Cardiac muscle cell (in vitro differentiated cells and primary cell): ENCODE measurements at regions not wholly inside any gene's neighbourhood (a gene's known extent, or its start where the extent isn't known, plus 50 kb on each side); places are given as distances from the start of the nearest gene placed in this dataset.

Source experiments
- DNase-seq, 2 donors: peaks; one replicate each; pipeline versions ENCODE4 v3.0.0 to v3.0.0-alpha.2; 2010 to 2017; ENCODE audit warnings: low read depth in 1 of 2, low spot score in 1 of 2
- H3K27ac ChIP-seq: fragments of 200-600 bp; sonication (generic); 2 replicates; pipeline ENCODE4 v1.5.1; 2016
- H3K27me3 ChIP-seq: fragments of 200-600 bp; sonication (generic); 2 replicates; pipeline ENCODE4 v1.6.0; 2016; ENCODE audit warnings: control low read depth
- H3K36me3 ChIP-seq: fragments of 200-600 bp; sonication (generic); 2 replicates; pipeline ENCODE4 v1.5.1; 2016; ENCODE audit warnings: control low read depth
- H3K4me1 ChIP-seq: fragments of 200-600 bp; sonication (generic); 2 replicates; pipeline ENCODE4 v1.8.1; 2017; ENCODE audit warnings: low read depth, mild to moderate bottlenecking, mixed run types
- H3K4me3 ChIP-seq: fragments of 200-600 bp; sonication (generic); 2 replicates; pipeline ENCODE4 v1.5.1; 2016; ENCODE audit warnings: mild to moderate bottlenecking
- H3K9me3 ChIP-seq: fragments of 200-600 bp; sonication (generic); 2 replicates; pipeline ENCODE4 v1.5.1; 2017; ENCODE audit warnings: low read depth, mild to moderate bottlenecking, control low read depth
- TF ChIP-seq, protein P1 (sequence below): IDR thresholded peaks from 2 replicates; pipeline ENCODE4 v1.5.1; 2012; ENCODE audit warnings: low read depth, mild to moderate bottlenecking, low read length

DNA sequence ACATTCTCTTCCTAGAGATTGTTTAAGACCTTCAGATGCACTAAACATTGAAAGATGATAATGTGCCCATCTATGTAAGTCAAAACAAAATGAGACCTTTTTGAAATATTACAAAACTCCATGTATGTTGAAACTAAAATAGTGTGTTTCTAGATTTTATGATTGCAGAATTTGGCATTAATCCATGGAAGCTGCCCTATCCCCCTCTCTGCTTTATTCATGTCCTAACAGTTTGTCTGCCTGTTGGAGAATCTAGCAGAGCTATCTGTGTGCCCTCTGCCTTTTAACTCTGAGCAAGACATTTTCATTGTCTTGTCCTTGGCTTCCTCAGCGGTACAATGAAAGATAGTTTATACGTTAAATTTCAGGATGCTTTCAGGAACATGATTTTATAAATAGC lies 105.5 kb downstream of the FAT3 start:
- Histone ChIP-seq H3K27ac (no peak overlapping the region), H3K4me1 (peaks cover 25% of the 10 kb centered on the region), H3K4me3 (no peak overlapping the region), H3K9me3 (no peaks in the 10 kb centered on the region), H3K27me3 (no peaks in the 10 kb centered on the region), H3K36me3 (no peaks in the 10 kb centered on the region)
- DNase-seq, result no peak
- TF ChIP-seq, protein P1, sequence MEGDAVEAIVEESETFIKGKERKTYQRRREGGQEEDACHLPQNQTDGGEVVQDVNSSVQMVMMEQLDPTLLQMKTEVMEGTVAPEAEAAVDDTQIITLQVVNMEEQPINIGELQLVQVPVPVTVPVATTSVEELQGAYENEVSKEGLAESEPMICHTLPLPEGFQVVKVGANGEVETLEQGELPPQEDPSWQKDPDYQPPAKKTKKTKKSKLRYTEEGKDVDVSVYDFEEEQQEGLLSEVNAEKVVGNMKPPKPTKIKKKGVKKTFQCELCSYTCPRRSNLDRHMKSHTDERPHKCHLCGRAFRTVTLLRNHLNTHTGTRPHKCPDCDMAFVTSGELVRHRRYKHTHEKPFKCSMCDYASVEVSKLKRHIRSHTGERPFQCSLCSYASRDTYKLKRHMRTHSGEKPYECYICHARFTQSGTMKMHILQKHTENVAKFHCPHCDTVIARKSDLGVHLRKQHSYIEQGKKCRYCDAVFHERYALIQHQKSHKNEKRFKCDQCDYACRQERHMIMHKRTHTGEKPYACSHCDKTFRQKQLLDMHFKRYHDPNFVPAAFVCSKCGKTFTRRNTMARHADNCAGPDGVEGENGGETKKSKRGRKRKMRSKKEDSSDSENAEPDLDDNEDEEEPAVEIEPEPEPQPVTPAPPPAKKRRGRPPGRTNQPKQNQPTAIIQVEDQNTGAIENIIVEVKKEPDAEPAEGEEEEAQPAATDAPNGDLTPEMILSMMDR, result no peak

GRCh38 chr11:92332986-92333385 lies 108.4 kb downstream of the FAT3 start:
- H3K36me3 ChIP-seq, result no peaks in the 10 kb centered on the region
- no peak overlapping the region for H3K27ac ChIP-seq
- H3K4me3 ChIP-seq, result no peak overlapping the region
- TF ChIP-seq, protein P1, result no peak
- DNase-seq, result no peak
- peaks cover 25% of the 10 kb centered on the region for H3K4me1 ChIP-seq
- H3K9me3 ChIP-seq, result no peaks in the 10 kb centered on the region
- H3K27me3 ChIP-seq, result no peaks in the 10 kb centered on the region

GRCh38 chr11:92340839-92341238 lies 116.2 kb downstream of the FAT3 start:
- H3K9me3 ChIP-seq, result no peaks in the 10 kb centered on the region
- H3K27ac ChIP-seq, result no peak overlapping the region
- H3K27me3 ChIP-seq, result no peaks in the 10 kb centered on the region
- TF ChIP-seq, protein P1, result peak; percentile 27
- peak in 1 of 2 donors; percentile 6 for DNase-seq
- no peaks in the 10 kb centered on the region for H3K4me1 ChIP-seq
- H3K36me3 ChIP-seq, result no peaks in the 10 kb centered on the region
- no peak overlapping the region for H3K4me3 ChIP-seq

DNA sequence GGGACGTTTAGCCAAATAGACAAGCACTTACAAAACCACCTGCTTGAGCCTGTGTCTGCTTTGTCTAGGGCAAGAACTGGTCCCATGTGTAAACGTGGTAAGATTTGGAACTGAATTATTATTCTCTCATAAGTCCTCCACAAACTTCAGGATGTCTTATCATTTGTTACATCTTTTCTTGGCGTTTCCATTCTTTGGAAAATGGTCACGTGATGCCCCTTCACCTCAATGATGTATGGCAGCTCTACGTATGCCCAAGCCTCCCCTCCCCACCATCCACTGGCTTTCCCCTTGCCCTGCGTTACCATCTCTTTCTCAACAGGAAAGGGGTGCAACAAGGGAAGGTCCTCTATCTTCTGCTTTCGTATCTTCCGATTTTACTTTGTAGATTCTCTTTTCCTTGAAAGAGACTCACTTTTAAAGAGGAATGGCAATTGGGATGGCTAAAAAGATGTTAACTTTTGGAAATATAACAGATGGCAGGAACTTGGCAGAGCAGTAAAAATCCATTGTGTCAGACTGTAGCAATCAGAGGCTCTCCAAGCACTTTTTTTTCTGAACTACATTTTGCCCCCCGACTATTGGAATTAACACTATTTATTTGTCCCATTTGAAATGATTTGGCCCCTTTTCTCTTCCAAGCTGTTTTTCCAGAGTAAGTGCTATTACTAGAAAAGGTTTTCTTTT lies 117.6 kb downstream of the FAT3 start:
- Histone ChIP-seq H3K4me1 (no peaks in the 10 kb centered on the region), H3K36me3 (no peaks in the 10 kb centered on the region), H3K27ac (no peak overlapping the region), H3K4me3 (no peak overlapping the region), H3K27me3 (no peaks in the 10 kb centered on the region), H3K9me3 (no peaks in the 10 kb centered on the region)
- TF ChIP-seq, protein P1, result no peak
- no peak for DNase-seq

DNA sequence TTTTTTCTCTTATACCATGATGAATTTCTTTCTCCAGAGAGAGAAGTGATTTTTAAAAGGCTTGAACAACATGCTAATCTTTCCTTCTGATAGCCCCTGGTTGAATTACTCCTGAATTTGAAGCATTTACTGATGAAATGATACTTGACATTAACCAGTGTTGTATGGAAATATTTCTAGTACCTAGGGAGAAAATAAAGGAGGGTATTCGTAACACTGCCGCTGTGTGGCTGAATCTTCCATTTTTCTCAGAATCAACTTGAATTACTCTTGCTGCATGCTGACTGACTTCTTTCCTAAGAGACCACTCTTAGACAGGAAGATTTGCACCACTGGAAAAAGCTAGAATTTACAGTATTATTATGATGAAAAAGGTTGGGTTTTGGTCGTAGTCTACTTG lies 118.3 kb downstream of the FAT3 start:
- Histone ChIP-seq H3K36me3 (no peaks in the 10 kb centered on the region), H3K27me3 (no peaks in the 10 kb centered on the region), H3K9me3 (no peaks in the 10 kb centered on the region), H3K4me1 (no peaks in the 10 kb centered on the region), H3K27ac (no peak overlapping the region), H3K4me3 (no peak overlapping the region)
- peak; percentile 6 to 7 for DNase-seq
- TF ChIP-seq, protein P1, result no peak

GRCh38 chr11:92346220-92346619 lies 121.6 kb downstream of the FAT3 start:
- TF ChIP-seq, protein P1, result no peak
- H3K36me3 ChIP-seq, result no peaks in the 10 kb centered on the region
- H3K4me3 ChIP-seq, result no peak overlapping the region
- H3K4me1 ChIP-seq, result no peaks in the 10 kb centered on the region
- H3K27me3 ChIP-seq, result no peaks in the 10 kb centered on the region
- H3K27ac ChIP-seq, result no peak overlapping the region
- DNase-seq, result no peak
- H3K9me3 ChIP-seq, result no peaks in the 10 kb centered on the region
